HepG2 (cell line): ENCODE measurements at regions not wholly inside any gene's neighbourhood (a gene's known extent, or its start where the extent isn't known, plus 50 kb on each side); places are given as distances from the start of the nearest gene placed in this dataset.
"Not testable (repeated sequence)": the region's sequence is repeated elsewhere in the genome, so short reads cannot be mapped to it uniquely, and the experiment has no call there.

Source experiments
- BHLHE40 ChIP-seq: IDR thresholded peaks from 2 replicates; pipeline ENCODE4 v1.6.1; 2011; ENCODE audit warnings: low read length, improper control_type of control experiment
- CHD2 ChIP-seq: IDR thresholded peaks from 2 replicates; pipeline ENCODE4 v1.6.1; 2011; ENCODE audit warnings: low read depth, low read length, improper control_type of control experiment
- MEF2D ChIP-seq: sonication (generic); formaldehyde crosslinking; IDR thresholded peaks from 2 replicates; pipeline ENCODE4 v1.5.1; 2020; ENCODE audit warnings: mild to moderate bottlenecking, missing genetic modification reagents
- SMARCE1 ChIP-seq: fragments of 450-650 bp; IDR thresholded peaks from 2 replicates; pipeline ENCODE4 v1.6.1; 2017; ENCODE audit warnings: borderline replicate concordance

- TF ChIP-seq BHLHE40, SMARCE1, CHD2, MEF2D: not testable (repeated sequence)
Observed at GRCh38 chr2:111323384-111323783, 202.7 kb downstream of the BCL2L11 start.
